MM.1S (cell line): ENCODE measurements at regions not wholly inside any gene's neighbourhood (a gene's known extent, or its start where the extent isn't known, plus 50 kb on each side); places are given as distances from the start of the nearest gene placed in this dataset.
A peak's percentile ranks its signal among the peaks of the same experiment; 100 is the strongest.

Experiments
- EZH2 ChIP-seq: fragments of 300-600 bp; sonication (generic); optimal IDR thresholded peaks from 2 replicates; pipeline ENCODE3; 2017; ENCODE audit warnings: low read depth, mild to moderate bottlenecking, antibody characterized with exemption, low read length, mixed read lengths
- TF ChIP-seq, protein P1 (sequence below): fragments of 300-600 bp; sonication (generic); IDR thresholded peaks from 2 replicates; pipeline ENCODE4 v1.5.1; 2016; ENCODE audit warnings: antibody characterized with exemption, low read length, mixed read lengths

DNA sequence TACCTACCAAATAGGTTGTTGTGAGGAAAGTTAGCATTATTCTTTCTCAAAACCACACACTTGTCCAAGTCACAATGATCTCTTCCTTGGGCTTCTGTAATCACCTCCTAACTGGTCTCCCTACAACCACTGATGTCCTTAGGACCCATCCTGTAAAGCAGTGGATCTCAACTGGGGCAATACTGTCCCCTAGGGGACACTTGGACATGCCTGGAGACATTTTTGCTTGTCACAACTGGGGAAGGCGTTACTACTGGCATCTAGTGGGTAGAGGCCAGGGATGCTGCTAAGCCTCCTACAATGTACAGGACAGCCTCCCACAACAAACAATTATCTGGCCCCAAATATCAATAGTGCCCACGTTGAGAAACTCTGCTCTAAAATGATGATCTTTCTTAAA is 118.7 kb upstream of the AP1S2 start:
- TF ChIP-seq EZH2 = no peak
- TF ChIP-seq, protein P1, sequence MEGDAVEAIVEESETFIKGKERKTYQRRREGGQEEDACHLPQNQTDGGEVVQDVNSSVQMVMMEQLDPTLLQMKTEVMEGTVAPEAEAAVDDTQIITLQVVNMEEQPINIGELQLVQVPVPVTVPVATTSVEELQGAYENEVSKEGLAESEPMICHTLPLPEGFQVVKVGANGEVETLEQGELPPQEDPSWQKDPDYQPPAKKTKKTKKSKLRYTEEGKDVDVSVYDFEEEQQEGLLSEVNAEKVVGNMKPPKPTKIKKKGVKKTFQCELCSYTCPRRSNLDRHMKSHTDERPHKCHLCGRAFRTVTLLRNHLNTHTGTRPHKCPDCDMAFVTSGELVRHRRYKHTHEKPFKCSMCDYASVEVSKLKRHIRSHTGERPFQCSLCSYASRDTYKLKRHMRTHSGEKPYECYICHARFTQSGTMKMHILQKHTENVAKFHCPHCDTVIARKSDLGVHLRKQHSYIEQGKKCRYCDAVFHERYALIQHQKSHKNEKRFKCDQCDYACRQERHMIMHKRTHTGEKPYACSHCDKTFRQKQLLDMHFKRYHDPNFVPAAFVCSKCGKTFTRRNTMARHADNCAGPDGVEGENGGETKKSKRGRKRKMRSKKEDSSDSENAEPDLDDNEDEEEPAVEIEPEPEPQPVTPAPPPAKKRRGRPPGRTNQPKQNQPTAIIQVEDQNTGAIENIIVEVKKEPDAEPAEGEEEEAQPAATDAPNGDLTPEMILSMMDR = peak; percentile 83
